ENCODE measurements at regions not wholly inside any gene's neighbourhood (a gene's known extent, or its start where the extent isn't known, plus 50 kb on each side); places are given as distances from the start of the nearest gene placed in this dataset.

- DNase-seq: no peak
- Histone ChIP-seq H3K27me3 (no peaks in the 10 kb centered on the region), H3K9me3 (no peaks in the 10 kb centered on the region), H3K4me1 (no peaks in the 10 kb centered on the region), H3K4me3 (no peak overlapping the region), H3K27ac (no peak overlapping the region), H3K36me3 (no peaks in the 10 kb centered on the region)
- TF ChIP-seq CTCF (IDR thresholded peaks at IDR 0.05): no peak
- no peak for TF ChIP-seq POLR2A (IDR thresholded peaks at IDR 0.05)
- intact Hi-C loops (cut with DNase I): no loop called here
- no peak for ATAC-seq
- 56 to 64% (median 59%) methylated on average over 4 of the region's 4 CpGs for WGBS, 4 donors
Observed at GRCh38 chr1:163609858-163610257, 288.1 kb downstream of the NUF2 start.

- DNase-seq (no peak), ATAC-seq (no peak)
- no peaks in the 10 kb centered on the region for H3K27me3 ChIP-seq
- H3K4me3 ChIP-seq: no peak overlapping the region
- H3K36me3 ChIP-seq: no peaks in the 10 kb centered on the region
- intact Hi-C loops (cut with DNase I): no loop called here
- H3K9me3 ChIP-seq: no peaks in the 10 kb centered on the region
- no peak for TF ChIP-seq POLR2A (IDR thresholded peaks at IDR 0.05)
- no peak for TF ChIP-seq CTCF (IDR thresholded peaks at IDR 0.05)
- 85 to 94% (median 89%) methylated on average over 4 of the region's 4 CpGs for WGBS, 4 donors
- no peaks in the 10 kb centered on the region for H3K4me1 ChIP-seq
- H3K27ac ChIP-seq: no peak overlapping the region
Observed at GRCh38 chr1:163610486-163610885, 288.7 kb downstream of the NUF2 start.

- Histone ChIP-seq H3K4me3 (no peak overlapping the region), H3K9me3 (peaks cover 0 to 5% (median 0%) of the 10 kb centered on the region in 12 donors), H3K27ac (no peak overlapping the region), H3K4me1 (no peaks in the 10 kb centered on the region), H3K27me3 (no peaks in the 10 kb centered on the region), H3K36me3 (no peaks in the 10 kb centered on the region)
- 43 to 49% (median 46%) methylated on average over 2 of the region's 2 CpGs for WGBS, 4 donors
- no peak for ATAC-seq
- intact Hi-C loops (cut with DNase I): no loop called here
- no peak for DNase-seq
- TF ChIP-seq CTCF (IDR thresholded peaks at IDR 0.05): no peak
- no peak for TF ChIP-seq POLR2A (IDR thresholded peaks at IDR 0.05)
Observed at GRCh38 chr1:163614361-163614760, 292.6 kb downstream of the NUF2 start.

GRCh38 chr1:163628034-163628773 is 306.4 kb downstream of the NUF2 start:
- ATAC-seq: no peak
- Histone ChIP-seq H3K27ac (no peak overlapping the region), H3K4me1 (no peaks in the 10 kb centered on the region), H3K4me3 (no peak overlapping the region), H3K27me3 (no peaks in the 10 kb centered on the region), H3K9me3 (peaks cover 0 to 35% (median 15%) of the 10 kb centered on the region in 12 donors), H3K36me3 (no peaks in the 10 kb centered on the region)
- intact Hi-C loops (cut with DNase I): no loop called here
- DNase-seq: no peak
- no peak for TF ChIP-seq CTCF (IDR thresholded peaks at IDR 0.05)
- no peak for TF ChIP-seq POLR2A (IDR thresholded peaks at IDR 0.05)

All from heart left ventricle (tissue), 16 donors.